Liver (tissue), 3 donors: ENCODE measurements at regions not wholly inside any gene's neighbourhood (a gene's known extent, or its start where the extent isn't known, plus 50 kb on each side); places are given as distances from the start of the nearest gene placed in this dataset.

Experiments used
- EGR1 ChIP-seq, 2 donors: IDR thresholded peaks; 2 replicates each; pipeline ENCODE4 v1.6.1; 2016 to 2018; ENCODE audit warnings: antibody characterized with exemption in 2 of 2, low read depth in 2 of 2
- FOXA2 ChIP-seq: IDR thresholded peaks from 2 replicates; pipeline ENCODE4 v1.6.1; 2016; ENCODE audit warnings: antibody characterized with exemption
- HNF4A ChIP-seq, 2 donors: conservative IDR thresholded peaks; 2 replicates each; pipeline ENCODE4 v1.6.1; 2016; ENCODE audit warnings: antibody characterized with exemption in 2 of 2, mild to moderate bottlenecking in 2 of 2
- RAD21 ChIP-seq, 2 donors: IDR thresholded peaks; 2 replicates each; pipeline ENCODE4 v1.6.1; 2016; ENCODE audit warnings: antibody characterized with exemption in 2 of 2, mild to moderate bottlenecking in 2 of 2
- TAF1 ChIP-seq: conservative IDR thresholded peaks from 2 replicates; pipeline ENCODE4 v1.6.1; 2016; ENCODE audit warnings: antibody characterized with exemption, mild to moderate bottlenecking
- YY1 ChIP-seq: IDR thresholded peaks from 2 replicates; pipeline ENCODE4 v1.6.1; 2016; ENCODE audit warnings: antibody characterized with exemption, mild to moderate bottlenecking
- TF ChIP-seq, protein P1 (sequence below): fragments of 150-350 bp; IDR thresholded peaks from 2 replicates; pipeline ENCODE4 v1.5.1; 2017; ENCODE audit warnings: improper control_type of control experiment, low read depth, low read length; ENCODE audit not compliant: missing input control
- TF ChIP-seq, protein P2 (sequence below): IDR thresholded peaks from 2 replicates; pipeline ENCODE4 v1.6.1; 2016; ENCODE audit warnings: antibody characterized with exemption
- TF ChIP-seq, protein P3 (sequence below): IDR thresholded peaks from 2 replicates; pipeline ENCODE4 v1.6.1; 2016; ENCODE audit warnings: antibody characterized with exemption, mild to moderate bottlenecking
- TF ChIP-seq, protein P4 (sequence below): IDR thresholded peaks from 2 replicates; pipeline ENCODE4 v1.6.1; 2016; ENCODE audit warnings: antibody characterized with exemption
- TF ChIP-seq, protein P5 (sequence below): IDR thresholded peaks from 2 replicates; pipeline ENCODE4 v1.6.1; 2016; ENCODE audit warnings: antibody characterized with exemption
- donor health status: healthy.
- donor health status: healthy.

DNA sequence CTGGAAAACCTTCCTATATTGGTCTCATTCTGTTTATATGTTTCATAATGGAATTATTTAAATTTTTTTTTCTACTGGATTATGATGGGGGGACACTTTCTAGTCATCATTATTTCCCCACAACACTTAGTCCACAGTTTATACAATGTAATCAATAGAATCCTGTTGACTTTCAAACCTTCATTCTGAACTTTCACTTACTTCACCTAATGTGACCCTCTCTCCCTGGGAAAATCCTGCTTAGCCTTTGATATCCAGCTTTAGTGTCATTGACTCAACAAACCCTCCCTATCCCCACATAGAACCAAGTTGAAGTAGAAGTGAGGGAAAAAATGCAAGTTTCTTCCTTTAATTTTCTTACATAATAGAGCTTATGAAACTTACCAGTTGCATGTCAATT, 666.0 kb downstream of the MECOM start:
- TF ChIP-seq YY1 (no peak), TAF1 (no peak), RAD21 (IDR thresholded peaks at IDR 0.05) (no peak), EGR1 (IDR thresholded peaks at IDR 0.05; ENCODE audit: low read depth in 2 of 2) (no peak), HNF4A (conservative IDR thresholded peaks at IDR 0.05) (no peak), FOXA2 (no peak)
- TF ChIP-seq, protein P1, sequence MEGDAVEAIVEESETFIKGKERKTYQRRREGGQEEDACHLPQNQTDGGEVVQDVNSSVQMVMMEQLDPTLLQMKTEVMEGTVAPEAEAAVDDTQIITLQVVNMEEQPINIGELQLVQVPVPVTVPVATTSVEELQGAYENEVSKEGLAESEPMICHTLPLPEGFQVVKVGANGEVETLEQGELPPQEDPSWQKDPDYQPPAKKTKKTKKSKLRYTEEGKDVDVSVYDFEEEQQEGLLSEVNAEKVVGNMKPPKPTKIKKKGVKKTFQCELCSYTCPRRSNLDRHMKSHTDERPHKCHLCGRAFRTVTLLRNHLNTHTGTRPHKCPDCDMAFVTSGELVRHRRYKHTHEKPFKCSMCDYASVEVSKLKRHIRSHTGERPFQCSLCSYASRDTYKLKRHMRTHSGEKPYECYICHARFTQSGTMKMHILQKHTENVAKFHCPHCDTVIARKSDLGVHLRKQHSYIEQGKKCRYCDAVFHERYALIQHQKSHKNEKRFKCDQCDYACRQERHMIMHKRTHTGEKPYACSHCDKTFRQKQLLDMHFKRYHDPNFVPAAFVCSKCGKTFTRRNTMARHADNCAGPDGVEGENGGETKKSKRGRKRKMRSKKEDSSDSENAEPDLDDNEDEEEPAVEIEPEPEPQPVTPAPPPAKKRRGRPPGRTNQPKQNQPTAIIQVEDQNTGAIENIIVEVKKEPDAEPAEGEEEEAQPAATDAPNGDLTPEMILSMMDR: no peak
- TF ChIP-seq, protein P2, sequence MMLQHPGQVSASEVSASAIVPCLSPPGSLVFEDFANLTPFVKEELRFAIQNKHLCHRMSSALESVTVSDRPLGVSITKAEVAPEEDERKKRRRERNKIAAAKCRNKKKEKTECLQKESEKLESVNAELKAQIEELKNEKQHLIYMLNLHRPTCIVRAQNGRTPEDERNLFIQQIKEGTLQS: no peak
- TF ChIP-seq, protein P3, sequence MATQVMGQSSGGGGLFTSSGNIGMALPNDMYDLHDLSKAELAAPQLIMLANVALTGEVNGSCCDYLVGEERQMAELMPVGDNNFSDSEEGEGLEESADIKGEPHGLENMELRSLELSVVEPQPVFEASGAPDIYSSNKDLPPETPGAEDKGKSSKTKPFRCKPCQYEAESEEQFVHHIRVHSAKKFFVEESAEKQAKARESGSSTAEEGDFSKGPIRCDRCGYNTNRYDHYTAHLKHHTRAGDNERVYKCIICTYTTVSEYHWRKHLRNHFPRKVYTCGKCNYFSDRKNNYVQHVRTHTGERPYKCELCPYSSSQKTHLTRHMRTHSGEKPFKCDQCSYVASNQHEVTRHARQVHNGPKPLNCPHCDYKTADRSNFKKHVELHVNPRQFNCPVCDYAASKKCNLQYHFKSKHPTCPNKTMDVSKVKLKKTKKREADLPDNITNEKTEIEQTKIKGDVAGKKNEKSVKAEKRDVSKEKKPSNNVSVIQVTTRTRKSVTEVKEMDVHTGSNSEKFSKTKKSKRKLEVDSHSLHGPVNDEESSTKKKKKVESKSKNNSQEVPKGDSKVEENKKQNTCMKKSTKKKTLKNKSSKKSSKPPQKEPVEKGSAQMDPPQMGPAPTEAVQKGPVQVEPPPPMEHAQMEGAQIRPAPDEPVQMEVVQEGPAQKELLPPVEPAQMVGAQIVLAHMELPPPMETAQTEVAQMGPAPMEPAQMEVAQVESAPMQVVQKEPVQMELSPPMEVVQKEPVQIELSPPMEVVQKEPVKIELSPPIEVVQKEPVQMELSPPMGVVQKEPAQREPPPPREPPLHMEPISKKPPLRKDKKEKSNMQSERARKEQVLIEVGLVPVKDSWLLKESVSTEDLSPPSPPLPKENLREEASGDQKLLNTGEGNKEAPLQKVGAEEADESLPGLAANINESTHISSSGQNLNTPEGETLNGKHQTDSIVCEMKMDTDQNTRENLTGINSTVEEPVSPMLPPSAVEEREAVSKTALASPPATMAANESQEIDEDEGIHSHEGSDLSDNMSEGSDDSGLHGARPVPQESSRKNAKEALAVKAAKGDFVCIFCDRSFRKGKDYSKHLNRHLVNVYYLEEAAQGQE: no peak
- TF ChIP-seq, protein P4, sequence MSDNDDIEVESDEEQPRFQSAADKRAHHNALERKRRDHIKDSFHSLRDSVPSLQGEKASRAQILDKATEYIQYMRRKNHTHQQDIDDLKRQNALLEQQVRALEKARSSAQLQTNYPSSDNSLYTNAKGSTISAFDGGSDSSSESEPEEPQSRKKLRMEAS: no peak
- TF ChIP-seq, protein P5, sequence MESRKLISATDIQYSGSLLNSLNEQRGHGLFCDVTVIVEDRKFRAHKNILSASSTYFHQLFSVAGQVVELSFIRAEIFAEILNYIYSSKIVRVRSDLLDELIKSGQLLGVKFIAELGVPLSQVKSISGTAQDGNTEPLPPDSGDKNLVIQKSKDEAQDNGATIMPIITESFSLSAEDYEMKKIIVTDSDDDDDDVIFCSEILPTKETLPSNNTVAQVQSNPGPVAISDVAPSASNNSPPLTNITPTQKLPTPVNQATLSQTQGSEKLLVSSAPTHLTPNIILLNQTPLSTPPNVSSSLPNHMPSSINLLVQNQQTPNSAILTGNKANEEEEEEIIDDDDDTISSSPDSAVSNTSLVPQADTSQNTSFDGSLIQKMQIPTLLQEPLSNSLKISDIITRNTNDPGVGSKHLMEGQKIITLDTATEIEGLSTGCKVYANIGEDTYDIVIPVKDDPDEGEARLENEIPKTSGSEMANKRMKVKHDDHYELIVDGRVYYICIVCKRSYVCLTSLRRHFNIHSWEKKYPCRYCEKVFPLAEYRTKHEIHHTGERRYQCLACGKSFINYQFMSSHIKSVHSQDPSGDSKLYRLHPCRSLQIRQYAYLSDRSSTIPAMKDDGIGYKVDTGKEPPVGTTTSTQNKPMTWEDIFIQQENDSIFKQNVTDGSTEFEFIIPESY: no peak
